Activated CD8-positive, alpha-beta T cell treated with anti-CD3 and anti-CD28 coated beads, Interleukin-2, amount 10 ng/mL, durations not matched to agents 7 days and 5 days (primary cell): ENCODE measurements at regions not wholly inside any gene's neighbourhood (a gene's known extent, or its start where the extent isn't known, plus 50 kb on each side); places are given as distances from the start of the nearest gene placed in this dataset.

ENCODE experiments used
- ATAC-seq: fragments of 150-1000 bp; cut with Tn5 transposase; one replicate; pipeline ENCODE4 v1.10.0; 2021; ENCODE audit warnings: moderate library complexity
- CTCF ChIA-PET: fragments of 350-600 bp; sonication (Branson Sonifier 250); formaldehyde crosslinking; loops from one replicate; lab custom pipeline; 2021; ENCODE audit warnings: antibody characterized with exemption; lab: Charles Lee
- POLR2A ChIA-PET: fragments of 350-600 bp; sonication (Branson Sonifier 250); formaldehyde crosslinking; loops from one replicate; lab custom pipeline; 2021; ENCODE audit warnings: antibody characterized with exemption; lab: Charles Lee
- DNase-seq: peaks from one replicate; pipeline ENCODE4 v3.0.0-alpha.2; 2020
- H3K27ac Mint-ChIP-seq: one replicate; pipeline ENCODE4 v1.8.0; 2021; ENCODE audit warnings: mild to moderate bottlenecking, mixed read lengths
- H3K27me3 Mint-ChIP-seq: one replicate; pipeline ENCODE4 v1.8.0; 2021; ENCODE audit warnings: low read depth, mixed read lengths
- H3K36me3 Mint-ChIP-seq: one replicate; pipeline ENCODE4 v1.8.0; 2021; ENCODE audit warnings: low read depth, mixed read lengths
- H3K4me1 Mint-ChIP-seq: one replicate; pipeline ENCODE4 v1.8.0; 2021; ENCODE audit warnings: low read depth, mixed read lengths
- H3K4me3 Mint-ChIP-seq: one replicate; pipeline ENCODE4 v1.8.0; 2021; ENCODE audit warnings: mild to moderate bottlenecking, mixed read lengths
- H3K9me3 Mint-ChIP-seq: one replicate; pipeline ENCODE4 v1.8.0; 2022; ENCODE audit warnings: mixed read lengths; ENCODE audit not compliant: insufficient read depth

GRCh38 chr16:55399911-55400310 is 75.9 kb downstream of the IRX6 start:
- no peak overlapping the region for H3K4me3 Mint-ChIP-seq
- ChIA-PET POLR2A (no interaction called here), CTCF (no interaction called here)
- H3K27me3 Mint-ChIP-seq: no peaks in the 10 kb centered on the region
- no peak overlapping the region for H3K27ac Mint-ChIP-seq
- no peaks in the 10 kb centered on the region for H3K9me3 Mint-ChIP-seq
- no peak for ATAC-seq
- DNase-seq: no peak
- no peaks in the 10 kb centered on the region for H3K36me3 Mint-ChIP-seq
- H3K4me1 Mint-ChIP-seq: no peaks in the 10 kb centered on the region

- CTCF ChIA-PET: no interaction called here
- H3K27me3 Mint-ChIP-seq: no peaks in the 10 kb centered on the region
Measured at GRCh38 chr16:55401046-55401445, 77.0 kb downstream of the IRX6 start.

GRCh38 chr16:55403464-55403863 is 75.5 kb upstream of the MMP2 start:
- no peak for ATAC-seq
- POLR2A ChIA-PET: no interaction called here
- Mint-ChIP-seq H3K27me3 (no peaks in the 10 kb centered on the region), H3K36me3 (no peaks in the 10 kb centered on the region), H3K27ac (no peak overlapping the region), H3K9me3 (no peaks in the 10 kb centered on the region), H3K4me1 (no peaks in the 10 kb centered on the region), H3K4me3 (no peak overlapping the region)
- DNase-seq: no peak
- CTCF ChIA-PET: no interaction called here

More at GRCh38 chr16:55401046-55401445, 77.0 kb downstream of the IRX6 start:
- Mint-ChIP-seq H3K4me3 (no peak overlapping the region), H3K4me1 (no peaks in the 10 kb centered on the region), H3K9me3 (no peaks in the 10 kb centered on the region), H3K27ac (no peak overlapping the region), H3K36me3 (no peaks in the 10 kb centered on the region)
- no peak for ATAC-seq
- DNase-seq: no peak
- POLR2A ChIA-PET: no interaction called here

DNA sequence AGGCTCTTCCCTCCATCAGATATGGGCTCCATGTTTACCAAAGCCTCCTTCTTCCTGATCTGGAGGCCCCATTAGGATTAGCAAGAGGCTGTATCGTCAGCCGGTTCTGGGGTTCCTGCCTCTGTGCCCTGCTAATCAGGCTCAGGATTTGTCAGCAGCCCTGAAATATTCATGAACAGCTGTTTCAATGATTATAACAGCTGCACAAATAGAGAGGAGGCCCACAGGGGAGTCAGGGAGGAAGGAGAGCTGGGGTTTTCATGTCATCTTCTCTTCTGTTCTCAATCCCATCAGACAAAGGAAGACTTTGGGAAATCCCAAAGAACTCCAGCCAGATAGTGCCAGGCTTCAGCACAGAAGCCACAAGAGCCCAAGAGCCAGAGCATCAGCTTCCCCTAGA is 72.3 kb upstream of the MMP2 start:
- Mint-ChIP-seq H3K27me3 (no peaks in the 10 kb centered on the region), H3K4me1 (no peaks in the 10 kb centered on the region), H3K9me3 (no peaks in the 10 kb centered on the region), H3K36me3 (no peaks in the 10 kb centered on the region), H3K4me3 (no peak overlapping the region), H3K27ac (no peak overlapping the region)
- POLR2A ChIA-PET: no interaction called here
- DNase-seq: no peak
- CTCF ChIA-PET: no interaction called here
- ATAC-seq: no peak

- DNase-seq: no peak
- H3K4me3 Mint-ChIP-seq: no peak overlapping the region
- no peak overlapping the region for H3K27ac Mint-ChIP-seq
- no peaks in the 10 kb centered on the region for H3K36me3 Mint-ChIP-seq
- POLR2A ChIA-PET: no interaction called here
- no peaks in the 10 kb centered on the region for H3K9me3 Mint-ChIP-seq
- no peak for ATAC-seq
- H3K4me1 Mint-ChIP-seq: no peaks in the 10 kb centered on the region
- H3K27me3 Mint-ChIP-seq: peaks cover under 1% of the 10 kb centered on the region
- CTCF ChIA-PET: no interaction called here
Measured at GRCh38 chr16:55408661-55409060, 70.3 kb upstream of the MMP2 start.

- POLR2A ChIA-PET: no interaction called here
Measured at GRCh38 chr16:55411231-55411630, 67.8 kb upstream of the MMP2 start.

DNA sequence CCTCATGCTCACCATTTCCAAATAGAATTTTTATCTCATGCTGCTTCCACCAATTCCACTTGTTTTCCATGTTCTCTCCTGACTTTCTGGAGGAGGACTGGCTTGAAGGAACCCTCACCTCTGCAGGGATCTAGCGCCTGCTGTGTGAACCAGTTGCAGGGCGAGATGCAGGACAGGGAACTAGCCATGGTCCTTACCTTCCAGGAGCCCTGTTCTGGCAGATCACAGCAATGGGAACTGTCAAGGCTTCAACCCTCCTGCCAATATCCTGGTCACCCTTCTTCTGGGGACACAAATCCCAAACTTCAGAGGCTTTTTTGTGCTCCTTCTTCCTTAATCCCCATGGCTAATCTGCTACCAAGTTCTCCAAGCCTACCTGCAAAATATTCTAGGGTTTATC is 60.4 kb upstream of the MMP2 start:
- Mint-ChIP-seq H3K36me3 (no peaks in the 10 kb centered on the region), H3K27ac (no peak overlapping the region), H3K4me3 (no peak overlapping the region), H3K9me3 (no peaks in the 10 kb centered on the region), H3K4me1 (no peaks in the 10 kb centered on the region), H3K27me3 (peaks cover 5% of the 10 kb centered on the region)
- POLR2A ChIA-PET: no interaction called here
- no peak for DNase-seq
- ATAC-seq: no peak
- CTCF ChIA-PET: no interaction called here

More at GRCh38 chr16:55411231-55411630, 67.8 kb upstream of the MMP2 start:
- Mint-ChIP-seq H3K36me3 (no peaks in the 10 kb centered on the region), H3K27me3 (peaks cover 2% of the 10 kb centered on the region), H3K4me1 (no peaks in the 10 kb centered on the region), H3K27ac (no peak overlapping the region), H3K9me3 (no peaks in the 10 kb centered on the region), H3K4me3 (no peak overlapping the region)
- CTCF ChIA-PET: no interaction called here
- ATAC-seq (no peak), DNase-seq (no peak)

- no peak overlapping the region for H3K27ac Mint-ChIP-seq
- POLR2A ChIA-PET: no interaction called here
- DNase-seq (no peak), ATAC-seq (no peak)
- H3K27me3 Mint-ChIP-seq: peaks cover 3% of the 10 kb centered on the region
- CTCF ChIA-PET: no interaction called here
- H3K9me3 Mint-ChIP-seq: no peaks in the 10 kb centered on the region
- no peaks in the 10 kb centered on the region for H3K36me3 Mint-ChIP-seq
- H3K4me3 Mint-ChIP-seq: no peak overlapping the region
- no peaks in the 10 kb centered on the region for H3K4me1 Mint-ChIP-seq
Measured at GRCh38 chr16:55421226-55421625, 57.8 kb upstream of the MMP2 start.

DNA sequence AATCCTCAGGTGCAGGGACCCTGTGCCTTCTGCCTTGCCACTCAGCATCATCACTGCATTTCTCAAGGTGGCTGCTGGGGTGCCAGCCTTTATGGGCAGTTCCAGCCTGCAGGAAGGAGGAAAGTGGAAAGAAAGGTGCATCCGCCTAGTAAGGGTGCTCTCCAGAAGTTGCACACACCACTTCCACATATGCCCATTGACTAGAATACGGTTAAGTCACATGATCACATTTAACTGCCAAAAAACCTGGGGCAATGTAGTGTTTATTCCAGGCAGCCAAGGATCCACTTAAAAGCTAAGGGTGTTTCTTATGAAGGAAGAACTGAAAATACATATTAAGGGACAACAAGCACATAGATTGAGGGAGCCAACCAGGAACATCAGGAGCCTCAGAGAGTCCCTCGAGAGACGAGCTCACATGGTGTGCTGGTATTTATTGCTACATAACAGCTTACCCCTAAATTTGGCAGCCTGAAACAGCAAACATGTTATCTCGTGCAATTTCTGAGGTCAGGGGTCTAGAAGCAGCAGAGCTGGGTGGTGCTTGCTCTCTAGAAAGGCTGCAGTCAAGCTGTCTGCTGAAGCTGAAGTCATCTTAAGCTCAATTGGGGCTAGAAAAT is 52.0 kb upstream of the MMP2 start:
- Mint-ChIP-seq H3K27me3 (no peaks in the 10 kb centered on the region), H3K9me3 (no peaks in the 10 kb centered on the region), H3K4me3 (no peak overlapping the region), H3K4me1 (no peaks in the 10 kb centered on the region), H3K36me3 (no peaks in the 10 kb centered on the region), H3K27ac (no peak overlapping the region)
- ChIA-PET POLR2A (no interaction called here), CTCF (no interaction called here)
- no peak for ATAC-seq
- no peak for DNase-seq
